Stimulated activated CD4-positive, alpha-beta T cell treated with anti-CD3 and anti-CD28 coated beads, Interleukin-1b, Interleukin-23, amount 100 ng/mL, for 24 hours (primary cell): ENCODE measurements at regions not wholly inside any gene's neighbourhood (a gene's known extent, or its start where the extent isn't known, plus 50 kb on each side); places are given as distances from the start of the nearest gene placed in this dataset.
"Not testable (repeated sequence)": the region's sequence is repeated elsewhere in the genome, so short reads cannot be mapped to it uniquely, and the experiment has no call there.

Experiments used
- DNase-seq, 4 experiments: peaks; one replicate each; pipeline ENCODE4 v3.0.0-alpha.2; 2020; ENCODE audit warnings: low read depth in 4 of 4, low spot score in 1 of 4

- DNase-seq = no peak
Observed at GRCh38 chrX:73390628-73391567, 56.0 kb upstream of the CDX4 start.

DNA sequence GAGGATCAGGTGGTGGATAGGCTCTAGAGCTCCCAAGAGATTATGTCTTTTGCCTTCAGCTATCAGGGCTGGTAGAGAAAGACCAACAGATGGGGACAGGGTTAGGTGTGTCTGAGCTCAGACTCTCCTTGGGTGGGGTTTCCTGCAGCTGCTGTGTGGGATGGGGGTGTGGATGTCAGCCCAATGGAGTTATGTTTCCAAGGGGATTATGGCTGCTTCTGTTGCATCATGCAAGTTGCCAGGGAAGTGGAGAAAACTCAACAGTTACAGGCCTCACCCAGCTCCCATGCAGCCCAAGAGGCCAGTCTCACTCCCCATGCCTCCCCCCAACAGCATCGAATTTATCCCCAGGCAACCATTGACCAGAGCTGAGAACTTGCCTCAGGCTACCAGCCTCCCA is 80.2 kb upstream of the CDX4 start:
- no peak for DNase-seq

DNA sequence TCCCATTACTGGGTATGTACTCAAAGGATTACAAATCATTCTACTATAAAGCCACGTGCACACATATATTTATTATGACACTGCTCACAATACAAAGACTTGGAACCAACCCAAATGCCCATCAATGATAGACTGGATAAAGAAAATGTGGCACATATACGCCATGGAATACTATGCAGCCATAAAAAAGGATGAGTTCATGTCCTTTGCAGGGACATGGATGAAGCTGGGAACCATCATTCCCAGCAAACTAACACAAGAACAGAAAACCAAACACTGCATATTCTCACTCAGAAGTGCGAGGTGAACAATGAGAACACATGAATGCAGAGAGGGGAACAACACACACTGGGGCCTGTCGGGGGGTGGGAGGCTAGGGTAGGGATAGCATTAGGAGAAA is 89.6 kb upstream of the CDX4 start:
- not testable (repeated sequence) for DNase-seq

GRCh38 chrX:73348977-73349376 is 97.9 kb upstream of the CDX4 start:
- no peak for DNase-seq

DNA sequence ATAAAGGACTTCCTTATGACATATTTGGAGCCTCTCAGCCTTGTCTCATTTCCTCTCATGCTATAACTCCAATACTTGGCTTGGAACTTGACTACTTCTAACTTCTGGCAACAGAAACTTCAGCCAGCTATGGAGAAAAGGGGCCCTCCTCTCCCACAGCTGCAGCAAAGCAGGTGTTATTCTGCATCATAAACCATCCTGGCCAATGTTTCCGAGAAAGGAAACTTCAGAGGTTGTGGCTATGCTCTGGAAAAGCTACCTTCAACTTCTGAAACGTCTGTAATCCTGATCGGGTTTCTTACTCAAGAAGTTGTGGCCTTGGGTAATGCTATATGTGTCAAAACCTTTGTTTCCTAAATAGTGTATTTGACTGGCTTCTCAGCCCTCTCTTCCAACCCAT is 109.5 kb upstream of the CDX4 start:
- no peak for DNase-seq

DNA sequence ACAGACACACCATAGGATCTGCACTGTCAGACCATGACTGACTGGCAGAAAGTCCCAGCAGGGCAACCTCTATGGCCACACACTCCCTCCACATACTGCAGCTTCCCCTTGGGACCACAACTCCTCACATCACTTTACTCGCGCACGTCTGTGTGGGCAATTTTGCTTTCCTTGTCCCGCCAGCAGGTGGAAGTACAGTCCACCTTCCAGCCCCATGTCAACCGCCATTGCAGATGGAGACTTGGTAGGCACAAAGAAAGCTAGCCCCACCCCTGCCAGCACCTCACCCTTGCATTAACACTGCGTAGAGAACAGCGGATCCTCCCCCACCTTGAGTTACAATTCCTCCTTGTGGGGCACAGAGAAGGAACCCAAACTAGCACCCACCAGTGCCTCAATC is 74.4 kb upstream of the NAP1L2 start:
- peak in 1 of 4 experiments; percentile 0 for DNase-seq

GRCh38 chrX:73270753-73271152 is 56.1 kb upstream of the NAP1L2 start:
- DNase-seq = no peak

DNA sequence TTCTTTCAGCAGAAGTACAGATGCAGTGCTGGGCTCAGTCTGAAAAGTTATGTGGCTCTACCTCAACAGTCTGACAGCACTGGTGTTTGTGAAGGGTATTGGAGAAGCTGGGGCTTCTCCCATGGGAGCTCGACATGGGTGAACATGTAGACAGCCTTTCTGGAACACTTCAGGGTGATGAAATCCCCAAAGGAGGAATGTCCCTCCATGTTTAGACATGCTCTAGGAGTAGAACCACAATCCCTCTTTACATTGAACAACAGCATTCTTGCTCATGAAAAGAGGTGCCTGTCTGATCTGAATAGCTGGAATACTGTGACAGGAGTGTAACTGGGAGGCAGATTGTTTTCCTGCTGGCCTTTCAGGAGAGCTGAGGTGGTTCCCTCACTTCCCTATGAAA is 53.8 kb upstream of the NAP1L2 start:
- no peak for DNase-seq

DNA sequence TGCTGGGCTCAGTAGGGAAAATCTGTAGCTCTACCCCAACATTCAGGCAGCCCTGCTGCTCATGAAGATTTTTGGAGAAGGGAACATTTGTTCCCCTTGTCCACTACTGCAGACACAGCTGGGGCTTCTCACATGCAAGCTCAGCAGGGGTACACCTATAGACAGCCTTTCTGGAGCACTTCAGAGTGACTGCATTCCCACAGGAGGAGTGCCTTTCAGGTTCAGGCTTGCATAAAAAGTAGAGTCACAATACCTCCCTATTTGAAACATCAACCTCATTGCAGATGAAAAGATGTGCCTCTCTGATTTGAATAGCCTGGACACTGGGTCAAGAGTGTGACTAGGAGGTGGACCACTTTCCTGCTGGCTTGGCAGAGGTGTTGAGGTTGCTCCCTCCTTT is 53.3 kb upstream of the NAP1L2 start:
- DNase-seq = no peak

- DNase-seq = no peak
Observed at GRCh38 chrX:73267206-73267605, 52.6 kb upstream of the NAP1L2 start.

GRCh38 chrX:73266766-73267165 is 52.1 kb upstream of the NAP1L2 start:
- no peak for DNase-seq
